Lower leg skin (tissue), 3 donors: ENCODE measurements at regions not wholly inside any gene's neighbourhood (a gene's known extent, or its start where the extent isn't known, plus 50 kb on each side); places are given as distances from the start of the nearest gene placed in this dataset.

Experiments used
- CTCF ChIP-seq, 3 donors: fragments of 450-650 bp; IDR thresholded peaks; one replicate each; pipeline ENCODE4 v1.5.1; 2016; ENCODE audit warnings: antibody characterized with exemption in 3 of 3, mild to moderate bottlenecking in 3 of 3, moderate library complexity in 2 of 3
- POLR2A ChIP-seq, 2 donors: fragments of 450-650 bp; IDR thresholded peaks; one replicate each; pipeline ENCODE4 v1.6.1; 2016 to 2017; ENCODE audit warnings: antibody characterized with exemption in 2 of 2, mild to moderate bottlenecking in 1 of 2, moderate library complexity in 1 of 2

- TF ChIP-seq CTCF (IDR thresholded peaks at IDR 0.05) (no peak), POLR2A (IDR thresholded peaks at IDR 0.05) (no peak)
Measured at GRCh38 chr18:14905350-14905749, 157.4 kb downstream of the ANKRD30B start.
